ENCODE measurements at regions not wholly inside any gene's neighbourhood (a gene's known extent, or its start where the extent isn't known, plus 50 kb on each side); places are given as distances from the start of the nearest gene placed in this dataset.

DNA sequence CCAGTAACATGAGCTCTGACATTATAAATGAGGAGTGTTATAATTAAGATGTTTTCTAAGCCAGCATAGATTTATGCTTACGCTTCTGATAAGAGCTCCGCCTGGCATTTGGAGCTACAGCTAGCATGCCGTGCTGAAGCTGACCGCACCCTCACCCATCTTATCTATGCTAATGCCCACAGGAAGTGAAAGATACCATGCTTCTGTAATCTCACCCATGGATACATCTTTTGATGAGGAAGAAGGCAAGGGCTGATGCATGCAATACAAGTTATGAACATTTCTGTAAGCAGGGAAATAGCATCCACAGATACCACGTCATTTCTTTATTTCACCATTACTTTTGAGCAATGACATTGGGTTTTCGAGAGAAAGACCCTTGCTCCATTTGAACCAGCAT lies 82.3 kb downstream of the ARL4C start:
- Histone ChIP-seq H3K9ac (ENCODE audit: control insufficient read depth, extremely low read depth, insufficient read depth, low read length) (no peak overlapping the region), H2AFZ (ENCODE audit: control insufficient read depth, low read length) (no peak overlapping the region), H3K9me1 (ENCODE audit: control insufficient read depth, extremely low read depth, insufficient read depth, low read length) (no peaks in the 10 kb centered on the region), H3K9me3 (ENCODE audit: control insufficient read depth, low read depth, low read length) (no peaks in the 10 kb centered on the region), H4K20me1 (ENCODE audit: control insufficient read depth, extremely low read depth, insufficient read depth, low read length) (no peaks in the 10 kb centered on the region), H3K79me2 (ENCODE audit: control insufficient read depth, insufficient read depth, low read length) (no peaks in the 10 kb centered on the region), H3K27ac (ENCODE audit: control insufficient read depth, insufficient read depth, low read length) (no peak overlapping the region), H3K4me2 (ENCODE audit: control insufficient read depth, extremely low read depth, insufficient read depth, low read depth, low read length) (no peak overlapping the region), H3K36me3 (ENCODE audit: control insufficient read depth in 2 of 2, extremely low read depth in 1 of 2, insufficient read depth in 2 of 2, low read length in 2 of 2) (no peaks in the 10 kb centered on the region), H3K4me3 (ENCODE audit: control insufficient read depth in 2 of 3, extremely low read depth in 1 of 3, insufficient read depth in 2 of 3, low read depth in 1 of 3, low read length in 3 of 3) (no peak overlapping the region), H3K27me3 (ENCODE audit: control insufficient read depth, extremely low read depth, insufficient read depth, low read length) (no peaks in the 10 kb centered on the region), H3K4me1 (ENCODE audit: control insufficient read depth, extremely low read depth, insufficient read depth, low read length) (peaks cover 17% of the 10 kb centered on the region)
- FAIRE-seq (peak; percentile 34), DNase-seq (ENCODE audit: low read depth, low spot score) (no peak)
- no peak for TF ChIP-seq EZH2 (IDR thresholded peaks at IDR 0.05; ENCODE audit: low read length)
- dilution Hi-C loops (cut with MboI; ENCODE audit: extremely low pct_ligation_motif_present, low sequenced_read_pairs) = no loop called here

DNA sequence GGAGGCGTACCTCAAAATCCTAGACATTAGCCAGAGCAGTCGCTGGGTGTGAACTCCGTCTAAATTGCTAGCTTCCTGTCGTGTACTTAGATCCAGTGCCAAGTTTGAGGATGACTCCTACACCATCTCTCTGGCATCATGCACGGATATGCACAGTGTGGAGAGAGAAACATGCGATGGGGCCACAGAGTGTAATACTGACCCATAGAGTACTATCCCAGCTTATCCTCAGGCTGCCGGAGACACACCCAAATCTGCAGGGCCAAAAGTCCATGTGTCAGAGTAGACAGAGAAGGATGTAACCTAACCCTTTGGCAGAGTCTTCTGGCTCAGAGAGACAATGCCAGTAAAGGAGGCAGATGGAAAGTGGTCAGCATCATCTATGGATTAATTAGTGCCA lies 84.2 kb downstream of the ARL4C start:
- H3K9me3 ChIP-seq (ENCODE audit: control insufficient read depth, low read depth, low read length) = no peaks in the 10 kb centered on the region
- TF ChIP-seq, protein P1, sequence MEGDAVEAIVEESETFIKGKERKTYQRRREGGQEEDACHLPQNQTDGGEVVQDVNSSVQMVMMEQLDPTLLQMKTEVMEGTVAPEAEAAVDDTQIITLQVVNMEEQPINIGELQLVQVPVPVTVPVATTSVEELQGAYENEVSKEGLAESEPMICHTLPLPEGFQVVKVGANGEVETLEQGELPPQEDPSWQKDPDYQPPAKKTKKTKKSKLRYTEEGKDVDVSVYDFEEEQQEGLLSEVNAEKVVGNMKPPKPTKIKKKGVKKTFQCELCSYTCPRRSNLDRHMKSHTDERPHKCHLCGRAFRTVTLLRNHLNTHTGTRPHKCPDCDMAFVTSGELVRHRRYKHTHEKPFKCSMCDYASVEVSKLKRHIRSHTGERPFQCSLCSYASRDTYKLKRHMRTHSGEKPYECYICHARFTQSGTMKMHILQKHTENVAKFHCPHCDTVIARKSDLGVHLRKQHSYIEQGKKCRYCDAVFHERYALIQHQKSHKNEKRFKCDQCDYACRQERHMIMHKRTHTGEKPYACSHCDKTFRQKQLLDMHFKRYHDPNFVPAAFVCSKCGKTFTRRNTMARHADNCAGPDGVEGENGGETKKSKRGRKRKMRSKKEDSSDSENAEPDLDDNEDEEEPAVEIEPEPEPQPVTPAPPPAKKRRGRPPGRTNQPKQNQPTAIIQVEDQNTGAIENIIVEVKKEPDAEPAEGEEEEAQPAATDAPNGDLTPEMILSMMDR (optimal IDR thresholded peaks at IDR 0.05 in 1 of 3, IDR thresholded peaks at IDR 0.05 in 1 of 3, conservative IDR thresholded peaks at IDR 0.05 in 1 of 3; ENCODE audit: extremely low read depth in 1 of 3, insufficient read depth in 2 of 3, low read length in 3 of 3) = no peak
- TF ChIP-seq EZH2 (IDR thresholded peaks at IDR 0.05; ENCODE audit: low read length) = no peak
- H4K20me1 ChIP-seq (ENCODE audit: control insufficient read depth, extremely low read depth, insufficient read depth, low read length) = no peaks in the 10 kb centered on the region
- DNase-seq (ENCODE audit: low read depth, low spot score) (peak; percentile 62), FAIRE-seq (peak; percentile 93)
- H3K4me2 ChIP-seq (ENCODE audit: control insufficient read depth, extremely low read depth, insufficient read depth, low read depth, low read length) = peak overlapping the region; percentile 47
- H3K79me2 ChIP-seq (ENCODE audit: control insufficient read depth, insufficient read depth, low read length) = no peaks in the 10 kb centered on the region
- H3K9ac ChIP-seq (ENCODE audit: control insufficient read depth, extremely low read depth, insufficient read depth, low read length) = no peak overlapping the region
- peaks cover 17% of the 10 kb centered on the region for H3K4me1 ChIP-seq (ENCODE audit: control insufficient read depth, extremely low read depth, insufficient read depth, low read length)
- no peaks in the 10 kb centered on the region for H3K27me3 ChIP-seq (ENCODE audit: control insufficient read depth, extremely low read depth, insufficient read depth, low read length)
- H3K4me3 ChIP-seq (ENCODE audit: control insufficient read depth in 2 of 3, extremely low read depth in 1 of 3, insufficient read depth in 2 of 3, low read depth in 1 of 3, low read length in 3 of 3) = peak overlapping the region in 1 of 3 experiments; percentile 11
- H3K27ac ChIP-seq (ENCODE audit: control insufficient read depth, insufficient read depth, low read length) = no peak overlapping the region
- peak overlapping the region; percentile 18 for H2AFZ ChIP-seq (ENCODE audit: control insufficient read depth, low read length)
- H3K36me3 ChIP-seq (ENCODE audit: control insufficient read depth in 2 of 2, extremely low read depth in 1 of 2, insufficient read depth in 2 of 2, low read length in 2 of 2) = no peaks in the 10 kb centered on the region
- dilution Hi-C loops (cut with MboI; ENCODE audit: extremely low pct_ligation_motif_present, low sequenced_read_pairs) = no loop called here
- H3K9me1 ChIP-seq (ENCODE audit: control insufficient read depth, extremely low read depth, insufficient read depth, low read length) = no peaks in the 10 kb centered on the region

DNA sequence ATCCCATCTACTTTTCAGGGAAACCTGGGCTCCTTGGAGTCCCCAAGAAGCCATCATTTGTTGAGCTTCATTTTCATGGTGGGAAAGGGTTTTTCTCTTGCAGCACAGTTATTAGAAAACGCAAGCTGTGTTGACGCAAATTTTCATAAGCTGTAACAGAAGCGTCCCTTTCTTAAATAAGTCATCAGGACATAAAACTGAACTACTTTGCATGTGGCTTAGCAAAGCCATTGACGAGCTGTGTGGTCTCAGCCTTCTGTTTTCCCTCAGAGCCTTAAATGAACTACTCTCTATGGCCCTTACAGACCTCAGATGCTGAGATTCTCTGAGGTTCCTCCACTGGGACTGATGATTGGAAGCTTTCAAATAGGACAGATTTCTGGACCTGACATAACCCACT lies 85.1 kb downstream of the ARL4C start:
- no peak overlapping the region for H3K4me3 ChIP-seq (ENCODE audit: control insufficient read depth in 2 of 3, extremely low read depth in 1 of 3, insufficient read depth in 2 of 3, low read depth in 1 of 3, low read length in 3 of 3)
- H3K36me3 ChIP-seq (ENCODE audit: control insufficient read depth in 2 of 2, extremely low read depth in 1 of 2, insufficient read depth in 2 of 2, low read length in 2 of 2) = no peaks in the 10 kb centered on the region
- no peaks in the 10 kb centered on the region for H3K9me3 ChIP-seq (ENCODE audit: control insufficient read depth, low read depth, low read length)
- H3K4me2 ChIP-seq (ENCODE audit: control insufficient read depth, extremely low read depth, insufficient read depth, low read depth, low read length) = no peak overlapping the region
- no peaks in the 10 kb centered on the region for H3K9me1 ChIP-seq (ENCODE audit: control insufficient read depth, extremely low read depth, insufficient read depth, low read length)
- H3K4me1 ChIP-seq (ENCODE audit: control insufficient read depth, extremely low read depth, insufficient read depth, low read length) = peaks cover 17% of the 10 kb centered on the region
- H2AFZ ChIP-seq (ENCODE audit: control insufficient read depth, low read length) = no peak overlapping the region
- dilution Hi-C loops (cut with MboI; ENCODE audit: extremely low pct_ligation_motif_present, low sequenced_read_pairs) = no loop called here
- FAIRE-seq (peak; percentile 5), DNase-seq (ENCODE audit: low read depth, low spot score) (no peak)
- no peaks in the 10 kb centered on the region for H3K27me3 ChIP-seq (ENCODE audit: control insufficient read depth, extremely low read depth, insufficient read depth, low read length)
- TF ChIP-seq EZH2 (IDR thresholded peaks at IDR 0.05; ENCODE audit: low read length) = no peak
- TF ChIP-seq, protein P1 (optimal IDR thresholded peaks at IDR 0.05 in 1 of 3, IDR thresholded peaks at IDR 0.05 in 1 of 3, conservative IDR thresholded peaks at IDR 0.05 in 1 of 3; ENCODE audit: extremely low read depth in 1 of 3, insufficient read depth in 2 of 3, low read length in 3 of 3) = no peak
- no peaks in the 10 kb centered on the region for H3K79me2 ChIP-seq (ENCODE audit: control insufficient read depth, insufficient read depth, low read length)
- H3K9ac ChIP-seq (ENCODE audit: control insufficient read depth, extremely low read depth, insufficient read depth, low read length) = no peak overlapping the region
- H3K27ac ChIP-seq (ENCODE audit: control insufficient read depth, insufficient read depth, low read length) = no peak overlapping the region
- no peaks in the 10 kb centered on the region for H4K20me1 ChIP-seq (ENCODE audit: control insufficient read depth, extremely low read depth, insufficient read depth, low read length)

Measured in keratinocyte (primary cell).